Epidermal melanocyte (primary cell): ENCODE measurements at regions not wholly inside any gene's neighbourhood (a gene's known extent, or its start where the extent isn't known, plus 50 kb on each side); places are given as distances from the start of the nearest gene placed in this dataset.

Source experiments
- DNase-seq: peaks from one replicate; pipeline ENCODE4 v3.0.0; 2011; ENCODE audit warnings: low spot score; ENCODE audit not compliant: insufficient read length

DNA sequence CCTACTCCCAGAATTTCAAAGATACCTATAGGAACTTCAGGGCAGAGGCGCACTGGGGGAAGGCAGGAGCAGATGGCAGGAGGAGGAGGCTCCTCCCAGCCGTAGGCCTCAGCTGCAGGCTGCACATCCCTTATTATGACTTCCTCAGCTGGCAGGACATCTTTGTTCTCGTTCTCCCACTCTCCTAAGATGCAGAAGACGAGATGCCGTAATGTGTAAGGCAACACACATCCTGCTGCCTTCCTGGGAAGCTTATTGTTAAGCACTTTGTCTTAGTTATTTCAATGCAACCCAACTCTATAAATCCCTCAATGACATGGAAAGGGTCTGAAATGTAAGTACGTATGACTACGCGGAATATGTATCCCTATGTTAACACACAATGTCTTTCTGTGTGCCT lies 599.8 kb upstream of the MGMT start:
- DNase-seq: no peak

DNA sequence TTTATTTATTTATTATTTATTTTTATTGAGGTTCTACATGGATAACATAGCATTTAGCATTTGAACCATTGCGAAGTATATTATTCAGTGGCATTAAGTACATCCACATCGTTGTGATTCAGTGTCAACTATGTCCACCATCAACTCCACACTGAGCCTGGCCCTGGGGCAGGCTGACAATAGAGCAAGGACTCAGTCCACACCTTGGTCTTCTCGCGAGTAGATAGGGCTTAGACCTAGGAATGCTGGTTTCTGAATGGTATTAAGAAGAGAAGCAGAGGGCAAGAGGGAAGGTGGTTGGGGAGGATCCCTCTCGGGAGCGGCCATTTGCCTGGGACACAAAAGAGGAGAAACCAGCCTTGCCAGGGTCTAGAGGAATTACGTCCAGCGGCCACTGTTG lies 599.2 kb upstream of the MGMT start:
- no peak for DNase-seq

- DNase-seq: no peak
These were observed 598.6 kb upstream of the MGMT start for GRCh38 chr10:128868481-128868880.

DNA sequence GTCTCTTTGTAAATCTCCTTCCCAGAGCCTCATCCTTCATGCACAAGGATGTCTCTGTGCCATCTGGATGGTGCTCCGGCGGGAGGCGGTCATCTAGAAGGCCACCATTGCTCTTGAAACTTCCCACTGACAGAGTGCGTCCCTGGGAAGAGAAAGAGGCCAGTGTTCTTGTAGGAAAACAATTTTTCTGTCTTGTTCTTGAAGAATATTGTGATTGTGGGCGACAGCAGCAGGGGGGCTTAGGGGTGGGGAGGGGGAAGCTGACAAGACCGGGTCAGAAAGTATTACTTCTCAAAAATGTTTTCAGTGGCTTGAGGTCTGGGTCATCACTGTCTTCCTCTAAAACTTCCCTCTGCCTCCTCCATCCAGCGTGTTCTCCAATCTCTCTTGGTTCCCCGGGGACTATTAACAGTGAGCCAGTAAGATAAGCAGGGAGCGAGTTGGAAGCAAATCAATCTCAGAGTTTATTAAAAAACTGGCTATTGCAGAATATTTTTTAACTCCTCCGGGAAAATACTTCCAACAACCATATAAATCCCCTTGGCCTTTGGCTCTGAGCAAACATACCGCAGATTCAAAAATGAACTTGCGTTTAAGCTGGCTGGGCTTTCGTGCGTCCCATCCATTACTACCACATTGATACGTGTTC lies 597.8 kb upstream of the MGMT start:
- no peak for DNase-seq

DNA sequence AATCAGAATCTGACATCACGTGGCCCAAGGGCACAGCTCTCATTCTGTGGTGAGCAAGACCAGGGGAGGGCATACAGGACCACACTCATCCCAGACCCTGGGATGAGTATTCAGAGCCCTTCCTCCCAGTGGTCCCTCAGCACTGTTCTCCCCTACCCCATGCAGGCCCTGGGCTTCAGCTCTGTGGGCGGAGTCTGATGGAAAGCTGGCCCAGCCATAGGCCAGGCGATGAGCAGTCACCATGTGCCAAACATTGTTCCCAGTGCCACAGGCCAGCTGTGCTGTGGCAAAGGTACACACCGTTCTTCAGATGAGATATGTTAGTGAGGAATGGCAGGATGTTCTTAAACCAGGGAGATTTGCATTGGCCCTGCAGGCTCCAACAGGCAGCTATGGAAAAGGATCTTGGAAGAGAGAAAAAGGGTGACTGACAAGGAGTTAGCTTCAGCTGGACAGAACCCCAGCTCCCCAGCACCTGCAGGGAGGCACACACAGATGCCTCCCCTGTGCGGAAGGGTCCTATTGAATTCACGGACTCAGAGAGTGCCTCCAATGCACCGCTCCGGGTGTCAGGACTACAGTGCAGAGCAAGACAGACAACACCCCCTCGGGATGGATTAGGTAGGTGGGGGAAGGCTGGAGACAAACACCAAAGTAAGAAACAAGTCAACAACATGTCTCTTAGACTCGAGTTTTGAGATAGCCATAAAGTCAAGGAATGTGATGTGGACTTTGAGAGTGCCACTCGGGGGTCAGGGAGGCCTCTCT lies 596.0 kb upstream of the MGMT start:
- no peak for DNase-seq

DNA sequence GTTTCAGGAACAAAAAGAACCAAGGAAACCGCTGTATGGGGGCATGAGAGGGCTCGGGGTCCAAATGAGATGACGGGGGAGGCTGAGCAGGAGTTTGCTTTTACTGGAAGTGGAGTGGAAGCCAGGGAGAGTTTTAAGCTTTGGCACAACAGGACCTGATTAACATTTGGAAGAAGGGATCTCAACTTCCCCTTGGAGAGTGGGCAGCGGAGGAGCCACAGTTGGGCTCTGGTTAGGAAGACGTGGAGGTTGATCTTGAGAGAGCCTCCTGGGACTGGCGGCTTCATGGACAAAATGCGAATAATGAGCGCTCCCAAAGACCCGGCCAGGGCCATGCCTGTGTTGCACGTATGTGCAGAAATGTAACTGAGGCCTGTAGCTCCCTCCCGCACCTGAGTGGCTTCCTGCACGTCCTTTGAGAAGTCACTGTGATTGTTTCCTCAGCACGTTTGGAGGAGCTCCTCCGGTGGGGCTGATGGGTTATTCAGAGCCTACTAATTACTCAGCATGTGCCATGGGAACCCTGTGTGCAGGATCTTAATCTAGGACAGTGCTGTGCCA lies 595.3 kb upstream of the MGMT start:
- DNase-seq: no peak

DNA sequence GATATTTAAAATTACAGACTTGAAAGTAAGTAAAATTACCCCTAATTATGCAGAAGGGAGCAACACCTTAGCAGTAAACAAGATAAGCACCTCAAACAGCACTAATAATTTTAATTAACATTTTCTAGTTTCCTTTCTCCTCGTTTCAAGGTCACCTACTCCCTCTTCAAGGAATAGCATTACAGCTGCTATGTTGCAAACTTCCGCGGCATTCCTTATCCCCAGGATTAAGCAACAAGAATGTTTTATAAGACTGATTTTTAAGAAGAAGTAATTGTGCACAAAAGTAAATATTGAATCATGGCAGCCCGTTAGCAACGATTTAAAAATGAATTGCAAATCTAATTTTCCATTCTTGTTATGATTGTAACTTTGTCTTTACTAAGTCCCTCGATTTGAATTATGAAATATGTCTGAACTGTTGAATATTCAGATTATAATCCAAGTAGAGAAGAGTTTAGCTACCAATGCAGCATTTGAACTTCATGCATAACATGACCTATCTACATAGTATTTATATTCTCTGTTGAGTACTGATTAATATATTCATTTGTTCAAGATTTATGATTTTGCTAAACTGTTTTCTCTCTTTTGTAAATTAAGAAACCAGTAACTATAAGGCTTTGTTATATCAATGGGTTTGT lies 593.5 kb upstream of the MGMT start:
- DNase-seq: no peak

DNA sequence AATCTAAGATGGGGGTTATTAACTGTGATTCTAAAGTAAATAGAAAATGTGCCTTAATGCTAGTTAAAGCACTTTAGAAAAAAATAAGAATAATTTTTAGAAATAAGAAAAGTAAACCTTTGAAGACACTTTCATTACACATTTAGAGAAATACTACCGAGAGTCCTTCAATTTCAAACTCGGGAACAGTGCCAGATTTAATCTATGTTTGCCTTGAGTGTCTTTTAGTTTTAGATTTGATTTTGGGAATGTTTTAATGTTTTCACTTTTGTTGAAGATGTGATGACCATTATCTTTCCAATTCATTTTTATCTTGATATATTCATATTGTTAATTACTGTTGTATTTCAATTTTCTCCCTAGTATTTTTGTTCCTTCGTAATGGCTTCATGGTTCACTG lies 592.7 kb upstream of the MGMT start:
- DNase-seq: no peak

DNA sequence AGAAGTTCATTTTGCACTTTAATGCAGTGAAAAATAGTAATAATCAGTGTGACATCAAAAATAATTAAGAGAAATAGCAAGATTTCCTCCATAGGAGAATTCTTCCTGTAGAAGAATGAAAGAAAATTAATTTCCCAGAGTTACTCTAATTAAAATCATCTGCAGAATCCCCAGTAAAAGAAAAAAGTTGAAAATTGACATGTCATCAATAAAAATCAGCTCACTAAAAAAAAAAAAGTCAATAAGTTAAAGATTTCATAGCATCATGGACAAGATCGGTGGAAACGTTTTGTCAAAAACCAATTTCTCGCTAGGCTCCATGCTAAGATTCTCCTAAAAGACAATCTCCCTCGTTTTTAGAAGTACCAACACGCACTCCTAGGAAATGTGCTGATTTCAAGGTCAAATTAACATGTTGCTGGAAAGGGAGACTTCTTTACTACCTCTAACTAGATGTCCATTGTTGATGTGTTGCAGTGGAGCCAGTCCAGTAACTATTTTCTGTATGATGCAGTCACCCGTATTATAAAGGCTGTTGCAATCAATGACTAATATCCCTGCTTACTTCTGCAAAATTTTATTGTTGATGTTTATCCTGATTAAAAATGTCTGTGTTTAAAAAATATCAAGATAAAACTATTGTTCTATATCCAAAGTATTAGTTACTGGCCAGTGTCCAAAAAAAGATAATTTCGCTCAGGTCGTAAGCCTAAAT lies 591.9 kb upstream of the MGMT start:
- no peak for DNase-seq

DNA sequence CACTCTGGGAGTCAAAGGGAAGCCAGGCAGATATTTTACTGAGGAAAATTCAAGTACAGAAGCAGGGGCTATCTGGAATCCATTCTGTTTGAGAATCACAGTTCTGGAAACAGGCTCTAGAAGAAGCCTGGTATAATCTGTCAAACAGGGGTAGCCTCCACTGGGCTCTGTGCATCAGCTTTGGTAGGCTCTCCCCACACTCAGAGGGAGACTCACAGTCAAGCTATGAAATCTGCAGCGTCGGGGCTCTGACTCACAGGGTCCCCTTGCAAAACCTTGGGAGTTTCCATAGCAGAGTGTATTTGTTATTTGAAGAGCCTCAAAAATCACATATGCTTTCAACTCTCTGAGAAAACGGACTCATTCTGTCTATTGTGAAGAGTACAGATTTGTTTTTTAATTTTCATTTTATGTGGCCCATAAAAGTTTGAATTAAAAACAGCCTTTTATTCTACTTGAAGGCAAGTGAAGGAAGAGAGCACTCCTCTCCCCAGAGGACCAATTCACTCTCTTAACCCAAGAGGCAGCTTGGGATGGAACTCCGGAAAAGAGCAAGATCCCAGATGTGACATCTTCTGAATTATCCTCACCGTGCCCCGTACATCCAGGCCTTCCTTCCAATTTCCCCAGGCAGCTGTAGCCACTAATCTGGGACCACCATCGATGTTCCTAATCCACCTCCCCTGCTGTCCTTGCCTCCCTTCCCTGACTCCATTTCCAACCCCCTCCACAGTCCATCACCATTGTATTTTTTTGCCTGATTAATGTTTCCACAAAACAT lies 590.9 kb upstream of the MGMT start:
- no peak for DNase-seq

GRCh38 chr10:128877141-128877540 lies 589.9 kb upstream of the MGMT start:
- DNase-seq: no peak

- no peak for DNase-seq
These were observed 589.1 kb upstream of the MGMT start for GRCh38 chr10:128877936-128878335.

DNA sequence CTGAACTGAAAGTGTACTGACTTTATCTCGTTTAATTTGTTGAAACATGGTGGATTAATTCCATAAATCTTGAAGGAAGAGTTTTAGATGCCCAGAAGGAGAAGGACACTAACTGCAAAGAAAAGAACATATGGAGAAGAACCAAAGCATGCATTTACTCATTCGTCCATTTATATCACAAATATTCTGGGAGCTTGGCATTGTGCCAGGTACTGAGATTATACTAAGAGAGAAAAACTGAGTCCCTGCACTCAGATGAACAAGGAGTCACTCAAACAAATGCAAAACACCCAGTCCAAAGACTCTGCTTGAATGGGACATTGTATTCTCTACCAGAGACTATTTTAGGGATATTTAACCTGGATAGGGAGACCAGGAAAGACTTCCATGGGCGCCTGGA lies 588.0 kb upstream of the MGMT start:
- no peak for DNase-seq

GRCh38 chr10:128879441-128880140 lies 587.5 kb upstream of the MGMT start:
- no peak for DNase-seq

DNA sequence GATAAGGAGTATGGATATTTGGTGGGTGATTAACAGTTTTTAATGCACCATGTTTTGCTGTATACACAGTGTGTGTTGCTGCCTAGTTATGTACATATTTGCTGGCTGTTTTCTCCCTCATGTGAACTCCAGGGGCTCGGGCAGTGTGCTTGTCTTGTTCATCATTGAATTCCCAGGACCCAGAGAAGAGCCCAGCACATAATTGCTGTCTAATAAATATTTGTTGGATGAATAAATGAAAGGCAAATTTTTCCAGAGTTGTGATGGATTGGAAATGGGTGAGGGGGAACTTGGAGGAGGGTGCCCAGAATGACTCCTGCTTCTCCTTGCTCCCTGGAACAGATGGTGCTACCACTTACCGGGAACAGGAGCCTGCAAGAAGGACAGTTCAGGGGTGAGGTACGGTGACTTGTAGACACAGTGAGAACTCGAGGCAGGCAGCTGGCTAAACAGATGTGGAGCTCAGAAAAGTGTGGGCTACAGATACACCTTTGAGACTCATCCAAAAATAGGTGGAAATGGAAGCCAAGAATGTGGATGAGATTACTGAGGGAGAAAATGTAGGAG lies 586.8 kb upstream of the MGMT start:
- no peak for DNase-seq

- no peak for DNase-seq
These were observed 586.0 kb upstream of the MGMT start for GRCh38 chr10:128881086-128881485.

GRCh38 chr10:128883231-128884032 lies 583.6 kb upstream of the MGMT start:
- DNase-seq: no peak

- no peak for DNase-seq
These were observed 583.0 kb upstream of the MGMT start for GRCh38 chr10:128884033-128884425.

DNA sequence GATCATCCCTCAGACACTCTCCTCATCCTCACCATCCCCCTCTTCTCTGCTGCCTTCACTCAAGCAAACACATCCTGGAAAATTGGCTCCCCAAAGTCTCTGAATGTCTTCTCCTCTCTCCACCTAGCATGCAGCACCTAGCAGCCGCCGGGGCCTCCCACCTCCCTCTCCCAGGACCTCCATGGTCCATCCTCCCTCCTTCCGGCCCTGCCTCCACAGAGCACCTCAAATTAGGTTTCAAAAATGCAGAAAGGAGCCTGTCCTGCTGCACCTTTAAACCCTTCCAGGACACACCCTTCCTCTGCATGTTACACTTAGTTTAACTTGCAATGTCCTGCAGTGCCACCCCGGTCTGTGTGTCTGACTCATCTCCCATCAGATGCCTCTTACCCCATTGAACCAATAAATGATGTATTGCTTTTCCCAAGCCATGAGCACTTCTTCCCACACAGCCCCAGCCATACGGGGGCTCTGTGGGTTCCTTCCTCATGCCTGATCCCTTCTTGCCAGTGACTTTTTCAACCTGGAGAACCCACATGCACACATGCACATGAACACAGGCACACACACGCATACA lies 582.5 kb upstream of the MGMT start:
- no peak for DNase-seq
